Neutrophil (primary cell): ENCODE measurements at regions not wholly inside any gene's neighbourhood (a gene's known extent, or its start where the extent isn't known, plus 50 kb on each side); places are given as distances from the start of the nearest gene placed in this dataset.

Source experiments
- H3K27ac ChIP-seq: fragments of 200-600 bp; sonication (generic); 2 replicates; pipeline ENCODE4 v1.5.1; 2016; ENCODE audit warnings: mild to moderate bottlenecking, moderate library complexity
- H3K27me3 ChIP-seq: fragments of 200-600 bp; sonication (generic); 2 replicates; pipeline ENCODE4 v1.6.0; 2016; ENCODE audit warnings: mild to moderate bottlenecking
- H3K36me3 ChIP-seq: fragments of 200-600 bp; sonication (generic); 2 replicates; pipeline ENCODE4 v1.5.1; 2017
- H3K4me1 ChIP-seq, 2 experiments: fragments of 200-600 bp in 1 of 2; sonication (generic) in 1 of 2; 1 replicate in 1 of 2; 2 replicates in 1 of 2; pipeline versions ENCODE4 v1.5.1 to v1.6.1; 2013 to 2016; ENCODE audit warnings: low read depth in 1 of 2, low read length in 1 of 2, mild to moderate bottlenecking in 1 of 2, moderate library complexity in 1 of 2; ENCODE audit not compliant: control insufficient read depth in 1 of 2, insufficient read depth in 1 of 2
- H3K4me3 ChIP-seq, 2 experiments: fragments of 200-600 bp in 1 of 2; sonication (generic) in 1 of 2; 1 replicate in 1 of 2; 2 replicates in 1 of 2; pipeline ENCODE4 v1.5.1; 2013 to 2016; ENCODE audit warnings: low read depth in 1 of 2, low read length in 1 of 2, mild to moderate bottlenecking in 1 of 2, moderate library complexity in 1 of 2
- H3K9me3 ChIP-seq: fragments of 200-600 bp; sonication (generic); 2 replicates; pipeline ENCODE4 v1.5.1; 2016
- CTCF ChIP-seq: fragments of 200-600 bp; sonication (generic); IDR thresholded peaks from 2 replicates; pipeline ENCODE4 v1.5.1; 2016; ENCODE audit warnings: antibody characterized with exemption

GRCh38 chr2:204030322-204030721 lies 93.8 kb downstream of the ICOS start:
- Histone ChIP-seq H3K4me1 (no peaks in the 10 kb centered on the region), H3K27me3 (no peaks in the 10 kb centered on the region), H3K9me3 (no peaks in the 10 kb centered on the region), H3K4me3 (no peak overlapping the region), H3K36me3 (no peaks in the 10 kb centered on the region), H3K27ac (no peak overlapping the region)
- TF ChIP-seq CTCF: no peak

DNA sequence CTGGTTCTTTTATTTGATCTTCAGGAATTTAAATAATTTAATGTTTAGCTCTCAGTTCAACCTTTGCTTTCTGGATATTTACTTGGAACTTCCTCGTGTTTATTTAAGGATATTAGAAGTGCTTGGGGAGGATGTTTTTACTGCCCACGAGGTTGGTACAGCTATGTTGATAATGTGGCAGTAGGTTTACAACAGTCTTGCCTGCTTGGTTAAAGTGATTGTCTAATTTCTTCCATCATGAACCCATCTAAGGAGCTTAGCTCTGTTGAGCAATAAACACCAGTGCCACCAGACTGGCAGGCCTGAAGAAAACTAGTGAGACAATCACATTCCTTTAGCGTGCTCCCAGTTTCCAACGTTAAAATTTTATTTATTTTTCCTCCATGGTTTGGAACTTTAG lies 94.5 kb downstream of the ICOS start:
- Histone ChIP-seq H3K4me1 (no peaks in the 10 kb centered on the region), H3K27me3 (no peaks in the 10 kb centered on the region), H3K4me3 (no peak overlapping the region), H3K36me3 (no peaks in the 10 kb centered on the region), H3K9me3 (no peaks in the 10 kb centered on the region), H3K27ac (no peak overlapping the region)
- no peak for TF ChIP-seq CTCF

DNA sequence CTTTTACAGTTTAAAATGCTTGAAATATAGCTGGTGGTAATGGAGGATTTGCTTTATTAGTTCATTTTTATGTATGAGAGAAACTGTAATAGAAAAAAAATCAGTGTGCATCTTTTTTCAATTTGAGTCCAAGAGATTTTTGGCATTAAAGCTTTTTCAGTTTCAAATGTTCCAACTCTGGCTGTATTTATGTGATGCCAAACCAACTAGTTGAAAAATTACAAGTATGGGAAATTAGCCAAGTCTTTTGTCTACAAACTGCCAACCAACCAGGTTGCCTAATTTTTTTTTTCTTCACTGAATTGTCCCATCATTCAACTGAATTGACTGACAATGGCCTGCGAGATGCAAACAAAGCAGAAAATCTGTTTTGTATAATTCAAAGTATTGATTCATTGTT lies 95.7 kb downstream of the ICOS start:
- H3K9me3 ChIP-seq: no peaks in the 10 kb centered on the region
- H3K27me3 ChIP-seq: no peaks in the 10 kb centered on the region
- no peak overlapping the region for H3K27ac ChIP-seq
- TF ChIP-seq CTCF: no peak
- no peak overlapping the region for H3K4me3 ChIP-seq
- H3K4me1 ChIP-seq: no peaks in the 10 kb centered on the region
- no peaks in the 10 kb centered on the region for H3K36me3 ChIP-seq

DNA sequence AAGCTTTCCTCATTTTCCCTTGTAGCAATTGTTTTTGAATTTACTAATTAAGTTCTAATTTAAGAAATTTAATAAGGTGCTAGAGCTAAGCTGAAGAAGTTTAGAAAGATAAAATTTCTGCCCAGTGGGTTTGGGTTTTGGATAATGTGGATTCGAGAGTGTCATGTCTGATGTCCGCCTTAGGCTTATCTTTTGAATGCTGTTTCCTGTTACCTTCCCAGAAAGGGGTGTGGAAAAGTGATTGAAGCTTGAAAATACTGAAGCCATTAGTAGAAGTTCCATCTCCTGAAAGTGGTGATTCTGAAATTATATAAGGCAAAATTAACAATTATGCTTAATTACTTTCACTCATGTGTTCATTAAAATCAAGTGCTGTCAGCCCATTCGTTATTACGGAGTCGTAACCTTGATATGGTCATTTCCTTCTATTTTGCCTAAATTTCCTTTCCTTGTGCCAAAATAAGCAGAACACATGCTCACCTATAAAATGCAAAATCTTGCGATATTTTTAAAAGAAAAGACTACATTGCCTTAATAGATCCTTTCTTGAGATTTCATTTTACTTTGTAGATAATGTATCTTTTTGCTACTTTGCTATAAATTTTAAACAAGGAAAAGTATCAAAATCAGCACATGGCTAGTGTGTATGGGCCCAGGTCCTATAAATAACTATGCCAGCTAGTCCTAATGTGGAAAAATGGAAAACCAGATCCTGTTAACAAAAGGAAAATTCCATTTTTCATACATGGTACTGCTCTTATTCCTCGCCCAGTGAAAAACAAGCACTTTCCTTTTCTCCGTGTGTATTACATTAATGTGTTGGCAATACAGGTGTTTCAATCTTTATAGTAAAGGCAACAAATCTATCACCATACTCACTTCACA lies 97.3 kb downstream of the ICOS start:
- H3K4me3 ChIP-seq: no peak overlapping the region
- no peak for TF ChIP-seq CTCF
- no peaks in the 10 kb centered on the region for H3K36me3 ChIP-seq
- H3K27ac ChIP-seq: no peak overlapping the region
- H3K9me3 ChIP-seq: no peaks in the 10 kb centered on the region
- no peaks in the 10 kb centered on the region for H3K4me1 ChIP-seq
- H3K27me3 ChIP-seq: no peaks in the 10 kb centered on the region

DNA sequence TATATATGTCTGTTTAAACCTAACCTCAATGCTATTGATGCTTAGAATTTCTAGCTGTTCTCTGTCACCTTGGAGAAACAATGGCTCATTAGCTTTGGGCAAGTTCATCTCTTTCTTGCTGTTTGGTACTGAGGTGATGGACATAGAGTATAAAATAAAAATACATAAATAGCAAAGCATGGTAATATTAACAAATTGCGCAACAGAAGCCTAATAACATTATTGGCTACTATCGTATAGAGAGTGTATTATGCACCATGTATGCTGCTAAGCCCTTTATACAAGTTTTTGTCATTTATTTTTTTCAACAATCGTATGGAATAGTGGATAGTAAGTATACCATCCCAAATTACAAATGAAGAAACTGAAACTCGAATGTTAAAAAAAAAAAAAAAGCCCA lies 100.1 kb downstream of the ICOS start:
- Histone ChIP-seq H3K4me3 (no peak overlapping the region), H3K27me3 (no peaks in the 10 kb centered on the region), H3K9me3 (no peaks in the 10 kb centered on the region), H3K27ac (no peak overlapping the region), H3K36me3 (no peaks in the 10 kb centered on the region), H3K4me1 (no peaks in the 10 kb centered on the region)
- TF ChIP-seq CTCF: no peak
